Hypothalamus (tissue), 51 donors: ENCODE measurements at regions not wholly inside any gene's neighbourhood (a gene's known extent, or its start where the extent isn't known, plus 50 kb on each side); places are given as distances from the start of the nearest gene placed in this dataset.

Experiments used
- DNase-seq, 51 donors: peaks; one replicate each; lab custom pipeline; 2025; lab: John Stamatoyannopoulos, UW

- DNase-seq: no peak
These were observed 235.0 kb downstream of the LOXHD1 start for GRCh38 chr18:46421973-46422551.

GRCh38 chr18:46422552-46423055, 234.4 kb downstream of the LOXHD1 start:
- DNase-seq: no peak

- no peak for DNase-seq
These were observed 233.7 kb downstream of the LOXHD1 start for GRCh38 chr18:46423226-46423805.

GRCh38 chr18:46424898-46425297, 232.1 kb downstream of the LOXHD1 start:
- DNase-seq: no peak

GRCh38 chr18:46425511-46425910, 231.5 kb downstream of the LOXHD1 start:
- DNase-seq: no peak

GRCh38 chr18:46426021-46426678, 230.9 kb downstream of the LOXHD1 start:
- DNase-seq: no peak

GRCh38 chr18:46426679-46427047, 230.4 kb downstream of the LOXHD1 start:
- DNase-seq: no peak
